Hepatocyte (in vitro differentiated cells): ENCODE measurements at regions not wholly inside any gene's neighbourhood (a gene's known extent, or its start where the extent isn't known, plus 50 kb on each side); places are given as distances from the start of the nearest gene placed in this dataset.

Experiments used
- DNase-seq: peaks from one replicate; pipeline ENCODE4 v3.0.0-alpha.2; 2016; ENCODE audit warnings: low spot score
- H2AFZ ChIP-seq: fragments of 200-600 bp; sonication (generic); 2 replicates; pipeline ENCODE4 v1.6.0; 2016; ENCODE audit warnings: antibody characterized with exemption, mild to moderate bottlenecking
- H3K27ac ChIP-seq: fragments of 200-600 bp; sonication (generic); 2 replicates; pipeline ENCODE4 v1.5.1; 2016; ENCODE audit warnings: mild to moderate bottlenecking
- H3K27me3 ChIP-seq: fragments of 200-600 bp; sonication (generic); 2 replicates; pipeline ENCODE4 v1.6.1; 2016
- H3K36me3 ChIP-seq: fragments of 200-600 bp; sonication (generic); replicated peaks from 2 replicates; pipeline ENCODE4 v1.5.1; 2016; ENCODE audit warnings: low read depth; ENCODE audit not compliant: insufficient read depth
- H3K4me1 ChIP-seq: fragments of 200-600 bp; sonication (generic); 2 replicates; pipeline ENCODE4 v1.5.1; 2016; ENCODE audit warnings: mild to moderate bottlenecking, moderate library complexity; ENCODE audit not compliant: insufficient read depth
- H3K4me2 ChIP-seq: fragments of 200-600 bp; sonication (generic); 2 replicates; pipeline ENCODE4 v1.6.0; 2016
- H3K4me3 ChIP-seq: fragments of 200-600 bp; sonication (generic); 2 replicates; pipeline ENCODE4 v1.5.1; 2016; ENCODE audit warnings: mild to moderate bottlenecking
- H3K79me2 ChIP-seq: fragments of 200-600 bp; sonication (generic); 2 replicates; pipeline ENCODE4 v1.6.0; 2017; ENCODE audit warnings: mild to moderate bottlenecking
- H3K9me2 ChIP-seq: fragments of 200-600 bp; sonication (generic); replicated peaks from 2 replicates; pipeline ENCODE4 v1.6.0; 2017; ENCODE audit warnings: mild to moderate bottlenecking; ENCODE audit not compliant: insufficient read depth
- H3K9me3 ChIP-seq: fragments of 200-600 bp; sonication (generic); 2 replicates; pipeline ENCODE4 v1.5.1; 2016; ENCODE audit warnings: low read depth, mild to moderate bottlenecking
- H4K20me1 ChIP-seq: fragments of 200-600 bp; sonication (generic); 2 replicates; pipeline ENCODE4 v1.6.0; 2016; ENCODE audit warnings: mild to moderate bottlenecking; ENCODE audit not compliant: insufficient read depth, poor library complexity, severe bottlenecking
- EZH2 ChIP-seq: fragments of 200-600 bp; sonication (generic); IDR thresholded peaks from 2 replicates; pipeline ENCODE4 v1.6.1; 2016; ENCODE audit warnings: antibody characterized with exemption, mild to moderate bottlenecking, borderline replicate concordance
- EZH2phosphoT487 ChIP-seq: fragments of 200-600 bp; sonication (generic); IDR thresholded peaks from one replicate; pipeline ENCODE4 v1.6.1; 2018; ENCODE audit warnings: antibody characterized with exemption, mild to moderate bottlenecking, low read depth, moderate library complexity; ENCODE audit not compliant: unreplicated experiment, severe bottlenecking
- WGBS: methylation state at CpG from one replicate; pipeline ENCODE4 v1.1.6; 2016; ENCODE audit warnings: low lambda C conversion rate; ENCODE audit errors: missing lambda C conversion rate; 5-methylcytosine and 5-hydroxymethylcytosine counted together
- TF ChIP-seq, protein P1 (sequence below): fragments of 200-600 bp; sonication (generic); IDR thresholded peaks from 2 replicates; pipeline ENCODE4 v1.5.1; 2016; ENCODE audit warnings: antibody characterized with exemption, mild to moderate bottlenecking; ENCODE audit not compliant: poor library complexity

DNA sequence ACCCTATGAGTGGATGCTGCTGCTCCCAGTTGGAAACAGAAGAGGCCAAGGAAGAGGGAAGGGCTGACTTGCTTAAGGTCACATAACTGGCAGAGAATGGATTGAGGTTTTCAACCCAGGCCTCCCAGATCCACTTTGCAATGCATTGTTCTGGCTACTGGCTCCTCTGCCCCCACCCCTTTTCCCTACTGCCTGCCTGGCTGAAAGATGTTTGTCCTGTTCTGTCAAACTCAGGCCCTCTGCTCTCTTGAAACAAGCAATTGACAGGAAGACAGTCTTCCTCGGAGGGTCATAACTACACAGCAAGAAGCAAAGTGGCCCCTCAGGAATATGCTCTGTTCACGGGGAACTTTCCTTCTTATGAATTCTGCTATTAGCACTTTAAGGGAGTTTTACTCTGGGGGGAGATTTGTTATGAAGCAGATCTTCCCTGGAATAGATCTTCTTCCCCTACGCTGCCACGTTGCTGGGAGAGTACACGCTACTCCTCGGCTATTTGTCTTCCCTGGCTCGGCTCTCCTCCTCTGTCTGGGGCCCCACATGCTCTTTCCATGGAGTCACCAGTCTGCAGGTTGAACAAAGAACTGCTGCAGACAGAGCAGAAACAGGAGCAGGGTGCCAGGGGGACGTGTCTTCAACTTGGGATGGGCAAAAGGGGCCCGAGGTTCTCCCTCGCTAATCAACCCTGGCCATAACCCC is 436.1 kb downstream of the TYW1 start:
- no peak for DNase-seq
- Histone ChIP-seq H2AFZ (no peak overlapping the region), H3K9me2 (no peaks in the 10 kb centered on the region), H3K4me2 (no peak overlapping the region), H3K4me1 (no peaks in the 10 kb centered on the region), H3K79me2 (no peaks in the 10 kb centered on the region), H3K4me3 (no peak overlapping the region), H3K27me3 (no peaks in the 10 kb centered on the region), H4K20me1 (no peaks in the 10 kb centered on the region), H3K9me3 (no peaks in the 10 kb centered on the region), H3K36me3 (no peaks in the 10 kb centered on the region), H3K27ac (no peak overlapping the region)
- TF ChIP-seq, protein P1, sequence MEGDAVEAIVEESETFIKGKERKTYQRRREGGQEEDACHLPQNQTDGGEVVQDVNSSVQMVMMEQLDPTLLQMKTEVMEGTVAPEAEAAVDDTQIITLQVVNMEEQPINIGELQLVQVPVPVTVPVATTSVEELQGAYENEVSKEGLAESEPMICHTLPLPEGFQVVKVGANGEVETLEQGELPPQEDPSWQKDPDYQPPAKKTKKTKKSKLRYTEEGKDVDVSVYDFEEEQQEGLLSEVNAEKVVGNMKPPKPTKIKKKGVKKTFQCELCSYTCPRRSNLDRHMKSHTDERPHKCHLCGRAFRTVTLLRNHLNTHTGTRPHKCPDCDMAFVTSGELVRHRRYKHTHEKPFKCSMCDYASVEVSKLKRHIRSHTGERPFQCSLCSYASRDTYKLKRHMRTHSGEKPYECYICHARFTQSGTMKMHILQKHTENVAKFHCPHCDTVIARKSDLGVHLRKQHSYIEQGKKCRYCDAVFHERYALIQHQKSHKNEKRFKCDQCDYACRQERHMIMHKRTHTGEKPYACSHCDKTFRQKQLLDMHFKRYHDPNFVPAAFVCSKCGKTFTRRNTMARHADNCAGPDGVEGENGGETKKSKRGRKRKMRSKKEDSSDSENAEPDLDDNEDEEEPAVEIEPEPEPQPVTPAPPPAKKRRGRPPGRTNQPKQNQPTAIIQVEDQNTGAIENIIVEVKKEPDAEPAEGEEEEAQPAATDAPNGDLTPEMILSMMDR: no peak
- TF ChIP-seq EZH2phosphoT487: no peak
- TF ChIP-seq EZH2: no peak
- WGBS: 77% methylated on average over 9 of the region's 10 CpGs

DNA sequence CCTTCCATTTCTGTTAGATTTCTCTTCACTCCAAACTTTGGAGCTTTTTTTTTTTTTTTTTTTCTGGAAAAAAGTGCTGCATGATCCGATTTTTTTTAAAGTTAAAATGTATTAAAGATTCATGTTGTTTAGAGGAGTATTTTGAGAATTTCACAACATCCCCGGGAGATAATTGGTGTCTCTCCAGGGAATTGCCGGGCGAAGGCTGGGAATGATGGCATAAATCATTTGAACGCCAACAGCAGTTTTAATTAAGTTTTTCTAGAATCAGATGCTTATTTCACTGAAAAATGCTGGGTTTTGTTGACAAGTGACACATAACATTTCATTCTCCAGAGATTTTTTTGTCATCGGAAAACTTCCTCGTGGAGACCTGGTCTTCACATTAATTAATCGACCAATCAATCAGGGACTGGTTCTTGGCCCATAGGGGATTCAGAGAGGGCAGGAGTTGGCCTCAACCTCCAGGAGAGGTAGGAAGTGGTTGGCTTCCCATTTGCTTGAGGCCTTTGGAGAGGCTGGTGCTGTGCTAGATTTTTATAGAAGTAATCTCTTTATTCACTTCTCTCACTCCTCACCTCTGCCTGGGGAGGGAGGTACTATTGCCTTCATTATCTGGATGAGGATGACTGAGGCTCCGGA is 439.4 kb downstream of the TYW1 start:
- Histone ChIP-seq H3K4me2 (no peak overlapping the region), H3K4me1 (no peaks in the 10 kb centered on the region), H2AFZ (no peak overlapping the region), H3K27ac (no peak overlapping the region), H4K20me1 (no peaks in the 10 kb centered on the region), H3K36me3 (no peaks in the 10 kb centered on the region), H3K4me3 (no peak overlapping the region), H3K79me2 (no peaks in the 10 kb centered on the region), H3K27me3 (no peaks in the 10 kb centered on the region), H3K9me2 (no peaks in the 10 kb centered on the region), H3K9me3 (no peaks in the 10 kb centered on the region)
- TF ChIP-seq EZH2phosphoT487: no peak
- no peak for TF ChIP-seq EZH2
- TF ChIP-seq, protein P1: no peak
- WGBS: 94% methylated on average over 9 of the region's 9 CpGs
- no peak for DNase-seq

DNA sequence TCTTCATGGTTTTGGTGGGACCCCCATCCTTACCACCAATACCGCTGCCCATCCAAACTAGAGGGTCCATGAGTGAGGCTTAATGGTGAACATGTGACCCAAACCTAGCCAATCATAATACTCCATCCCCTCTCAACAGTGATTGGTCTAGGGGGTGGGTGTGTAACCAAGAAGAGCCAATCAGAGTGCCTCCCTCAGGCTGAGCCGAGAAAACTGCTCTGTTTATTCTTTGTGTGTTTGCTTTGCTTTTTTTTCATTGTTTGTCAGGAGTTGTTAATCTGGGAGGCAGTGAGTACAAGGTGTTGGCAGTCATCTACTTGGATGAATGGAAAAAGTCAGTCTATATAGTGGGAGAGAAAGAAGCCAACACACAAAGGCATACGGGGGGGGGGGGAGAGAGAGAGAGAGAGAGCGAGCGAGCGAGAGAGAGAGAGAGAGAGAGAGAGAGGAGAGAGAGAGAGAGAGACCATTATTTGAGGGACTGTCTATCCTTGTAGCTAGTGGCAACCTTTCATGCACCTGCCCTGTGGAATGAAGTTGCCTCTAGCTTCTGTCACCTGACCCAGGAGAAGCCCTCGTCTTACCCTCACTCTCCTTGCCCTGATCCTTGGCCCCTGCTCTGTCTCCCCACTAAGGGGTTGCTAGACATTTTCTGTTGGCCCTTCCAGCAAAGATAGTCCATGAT is 441.7 kb downstream of the TYW1 start:
- Histone ChIP-seq H3K27ac (no peak overlapping the region), H3K79me2 (no peaks in the 10 kb centered on the region)

More for the DNA sequence above, 441.7 kb downstream of the TYW1 start:
- no peaks in the 10 kb centered on the region for H3K9me3 ChIP-seq
- no peak overlapping the region for H3K4me2 ChIP-seq
- no peaks in the 10 kb centered on the region for H3K27me3 ChIP-seq
- no peaks in the 10 kb centered on the region for H4K20me1 ChIP-seq
- no peak for DNase-seq
- no peak for TF ChIP-seq EZH2phosphoT487
- TF ChIP-seq EZH2: no peak
- TF ChIP-seq, protein P1: no peak
- 57% methylated on average over 3 of the region's 7 CpGs for WGBS
- H3K36me3 ChIP-seq: no peaks in the 10 kb centered on the region
- H3K4me1 ChIP-seq: no peaks in the 10 kb centered on the region
- no peak overlapping the region for H3K4me3 ChIP-seq
- H3K9me2 ChIP-seq: no peaks in the 10 kb centered on the region
- H2AFZ ChIP-seq: no peak overlapping the region
